ENCODE measurements at regions not wholly inside any gene's neighbourhood (a gene's known extent, or its start where the extent isn't known, plus 50 kb on each side); places are given as distances from the start of the nearest gene placed in this dataset.

GRCh38 chr5:107806271-107806670 is 135.5 kb upstream of the EFNA5 start (continued):
- TF ChIP-seq PATZ1 (CRISPR knock-in tag; IDR thresholded peaks at IDR 0.05; ENCODE audit: borderline replicate concordance), result no peak

- no peak for ATAC-seq
- TF ChIP-seq SNAI2 (CRISPR knock-in tag; IDR thresholded peaks at IDR 0.05) (no peak), ARNTL (CRISPR knock-in tag; IDR thresholded peaks at IDR 0.05; ENCODE audit: borderline replicate concordance, low read depth) (no peak), BACH2 (CRISPR knock-in tag; IDR thresholded peaks at IDR 0.05; ENCODE audit: borderline replicate concordance) (no peak), ESRRG (CRISPR knock-in tag; IDR thresholded peaks at IDR 0.05) (no peak), OSR1 (CRISPR knock-in tag; IDR thresholded peaks at IDR 0.05) (no peak), TCF4 (CRISPR knock-in tag; IDR thresholded peaks at IDR 0.05; ENCODE audit: borderline replicate concordance) (no peak), ISL1 (CRISPR knock-in tag; IDR thresholded peaks at IDR 0.05) (no peak), POU6F1 (CRISPR knock-in tag; IDR thresholded peaks at IDR 0.05; ENCODE audit: borderline replicate concordance, low read depth) (no peak), RARB (CRISPR knock-in tag; IDR thresholded peaks at IDR 0.05) (no peak), CREB5 (CRISPR knock-in tag; IDR thresholded peaks at IDR 0.05; ENCODE audit: low read depth) (no peak), GLIS3 (CRISPR knock-in tag; IDR thresholded peaks at IDR 0.05) (no peak), PPARA (CRISPR knock-in tag; IDR thresholded peaks at IDR 0.05; ENCODE audit: borderline replicate concordance) (no peak)
Measured at GRCh38 chr5:107805824-107806223, 135.1 kb upstream of the EFNA5 start.

GRCh38 chr5:107805166-107805565 is 134.4 kb upstream of the EFNA5 start:
- ATAC-seq, result no peak
- TF ChIP-seq GLIS3 (CRISPR knock-in tag; IDR thresholded peaks at IDR 0.05) (no peak), BACH2 (CRISPR knock-in tag; IDR thresholded peaks at IDR 0.05; ENCODE audit: borderline replicate concordance) (no peak), ZFP3 (CRISPR knock-in tag; IDR thresholded peaks at IDR 0.05) (no peak), CSDC2 (CRISPR knock-in tag; IDR thresholded peaks at IDR 0.05) (no peak), TSHZ2 (CRISPR knock-in tag; IDR thresholded peaks at IDR 0.05) (no peak), ZNF565 (CRISPR knock-in tag; conservative IDR thresholded peaks at IDR 0.05; ENCODE audit: low read depth) (no peak), CSRNP3 (CRISPR knock-in tag; IDR thresholded peaks at IDR 0.05) (no peak), ZC3H10 (CRISPR knock-in tag; IDR thresholded peaks at IDR 0.05) (no peak)

GRCh38 chr5:107803728-107804127 is 133.0 kb upstream of the EFNA5 start:
- TF ChIP-seq TCF4 (CRISPR knock-in tag; IDR thresholded peaks at IDR 0.05; ENCODE audit: borderline replicate concordance) (0 out of 2 replicates have a peak, but pooled peaks have one; percentile 20), PPARA (CRISPR knock-in tag; IDR thresholded peaks at IDR 0.05; ENCODE audit: borderline replicate concordance) (no peak)
- ATAC-seq, result no peak
